ENCODE measurements at regions not wholly inside any gene's neighbourhood (a gene's known extent, or its start where the extent isn't known, plus 50 kb on each side); places are given as distances from the start of the nearest gene placed in this dataset.

- no peak for DNase-seq (ENCODE audit: low spot score)
- Histone ChIP-seq H3K9me3 (no peaks in the 10 kb centered on the region), H3K4me1 (replicated peaks) (peaks cover 20% of the 10 kb centered on the region), H3K27me3 (replicated peaks; ENCODE audit: insufficient read depth) (no peaks in the 10 kb centered on the region), H3K36me3 (no peaks in the 10 kb centered on the region), H3K27ac (no peak overlapping the region), H3K4me3 (no peak overlapping the region)
- no peak for TF ChIP-seq POLR2A (IDR thresholded peaks at IDR 0.05)
- TF ChIP-seq CTCF (IDR thresholded peaks at IDR 0.05) = no peak
- TF ChIP-seq POLR2AphosphoS5 (IDR thresholded peaks at IDR 0.05) = no peak
- intact Hi-C loops (cut with DNase I) = no loop called here
- WGBS = 93% methylated on average over 6 of the region's 6 CpGs
These were observed 115.5 kb upstream of the CD93 start for GRCh38 chr20:23201658-23202057.

GRCh38 chr20:23200914-23201313 lies 114.8 kb upstream of the CD93 start:
- TF ChIP-seq POLR2A (IDR thresholded peaks at IDR 0.05) = no peak
- no peak for TF ChIP-seq POLR2AphosphoS5 (IDR thresholded peaks at IDR 0.05)
- peak in 3 of 4 experiments; percentile 30 to 59 (median 53) for TF ChIP-seq CTCF (IDR thresholded peaks at IDR 0.05)
- H3K4me3 ChIP-seq = no peak overlapping the region
- intact Hi-C loops (cut with DNase I) = no loop called here
- 37% methylated on average over 6 of the region's 6 CpGs for WGBS
- H3K36me3 ChIP-seq = no peaks in the 10 kb centered on the region
- no peak overlapping the region for H3K27ac ChIP-seq
- no peaks in the 10 kb centered on the region for H3K9me3 ChIP-seq
- H3K4me1 ChIP-seq (replicated peaks) = peaks cover 12% of the 10 kb centered on the region
- DNase-seq (ENCODE audit: low spot score) = peak; percentile 37
- no peaks in the 10 kb centered on the region for H3K27me3 ChIP-seq (replicated peaks; ENCODE audit: insufficient read depth)

- TF ChIP-seq CTCF (IDR thresholded peaks at IDR 0.05) = no peak
- no peak for TF ChIP-seq POLR2A (IDR thresholded peaks at IDR 0.05)
- TF ChIP-seq POLR2AphosphoS5 (IDR thresholded peaks at IDR 0.05) = no peak
- intact Hi-C loops (cut with DNase I) = no loop called here
- Histone ChIP-seq H3K4me1 (replicated peaks) (peaks cover 11% of the 10 kb centered on the region), H3K4me3 (no peak overlapping the region), H3K27ac (no peak overlapping the region), H3K36me3 (no peaks in the 10 kb centered on the region), H3K27me3 (replicated peaks; ENCODE audit: insufficient read depth) (no peaks in the 10 kb centered on the region), H3K9me3 (no peaks in the 10 kb centered on the region)
- WGBS = 90% methylated on average over 12 of the region's 12 CpGs
- no peak for DNase-seq (ENCODE audit: low spot score)
These were observed 114.3 kb upstream of the CD93 start for GRCh38 chr20:23200413-23200812.

GRCh38 chr20:23199356-23199755 lies 113.2 kb upstream of the CD93 start:
- no peak for DNase-seq (ENCODE audit: low spot score)
- Histone ChIP-seq H3K4me1 (replicated peaks) (peaks cover 1% of the 10 kb centered on the region), H3K9me3 (no peaks in the 10 kb centered on the region), H3K4me3 (no peak overlapping the region), H3K36me3 (no peaks in the 10 kb centered on the region), H3K27me3 (replicated peaks; ENCODE audit: insufficient read depth) (no peaks in the 10 kb centered on the region), H3K27ac (no peak overlapping the region)
- 97% methylated on average over 3 of the region's 3 CpGs for WGBS
- intact Hi-C loops (cut with DNase I) = no loop called here
- TF ChIP-seq CTCF (IDR thresholded peaks at IDR 0.05) (no peak), POLR2A (IDR thresholded peaks at IDR 0.05) (no peak), POLR2AphosphoS5 (IDR thresholded peaks at IDR 0.05) (no peak)

GRCh38 chr20:23198815-23199214 lies 112.7 kb upstream of the CD93 start:
- intact Hi-C loops (cut with DNase I) = no loop called here
- H3K4me3 ChIP-seq = no peak overlapping the region
- no peaks in the 10 kb centered on the region for H3K9me3 ChIP-seq
- DNase-seq (ENCODE audit: low spot score) = no peak
- H3K36me3 ChIP-seq = no peaks in the 10 kb centered on the region
- H3K27me3 ChIP-seq (replicated peaks; ENCODE audit: insufficient read depth) = no peaks in the 10 kb centered on the region
- H3K4me1 ChIP-seq (replicated peaks) = no peaks in the 10 kb centered on the region
- H3K27ac ChIP-seq = no peak overlapping the region
- no peak for TF ChIP-seq CTCF (IDR thresholded peaks at IDR 0.05)
- TF ChIP-seq POLR2A (IDR thresholded peaks at IDR 0.05) = no peak
- TF ChIP-seq POLR2AphosphoS5 (IDR thresholded peaks at IDR 0.05) = no peak
